Dermis blood vessel endothelial cell (primary cell): ENCODE measurements at regions not wholly inside any gene's neighbourhood (a gene's known extent, or its start where the extent isn't known, plus 50 kb on each side); places are given as distances from the start of the nearest gene placed in this dataset.
A peak's percentile ranks its signal among the peaks of the same experiment; 100 is the strongest.

Source experiments
- DNase-seq: peaks from one replicate; pipeline ENCODE4 v3.0.0; 2010

GRCh38 chr1:209420276-209420675 lies 163.2 kb upstream of the CAMK1G start:
- no peak for DNase-seq

- DNase-seq = no peak
Observed at GRCh38 chr1:209421186-209421585, 162.3 kb upstream of the CAMK1G start.

- DNase-seq = no peak
Observed at GRCh38 chr1:209421978-209422680, 161.4 kb upstream of the CAMK1G start.

GRCh38 chr1:209425959-209426358 lies 157.6 kb upstream of the CAMK1G start:
- DNase-seq = no peak

GRCh38 chr1:209427277-209427676 lies 156.2 kb upstream of the CAMK1G start:
- DNase-seq = no peak

GRCh38 chr1:209427811-209428210 lies 155.7 kb upstream of the CAMK1G start:
- DNase-seq = no peak

GRCh38 chr1:209428241-209428921 lies 155.1 kb upstream of the CAMK1G start:
- no peak for DNase-seq

GRCh38 chr1:209429611-209430010 lies 153.9 kb upstream of the CAMK1G start:
- no peak for DNase-seq

GRCh38 chr1:209430107-209430506 lies 153.4 kb upstream of the CAMK1G start:
- no peak for DNase-seq

GRCh38 chr1:209430821-209431259 lies 152.7 kb upstream of the CAMK1G start:
- no peak for DNase-seq

GRCh38 chr1:209431402-209431801 lies 152.1 kb upstream of the CAMK1G start:
- no peak for DNase-seq

- no peak for DNase-seq
Observed at GRCh38 chr1:209431813-209432442, 151.6 kb upstream of the CAMK1G start.

GRCh38 chr1:209432443-209432825 lies 151.1 kb upstream of the CAMK1G start:
- DNase-seq = no peak

GRCh38 chr1:209433649-209434031 lies 149.9 kb upstream of the CAMK1G start:
- no peak for DNase-seq

GRCh38 chr1:209434066-209434465 lies 149.4 kb upstream of the CAMK1G start:
- DNase-seq = no peak

- no peak for DNase-seq
Observed at GRCh38 chr1:209434631-209435217, 148.8 kb upstream of the CAMK1G start.

- DNase-seq = peak; percentile 67
Observed at GRCh38 chr1:209435654-209436566, 147.6 kb upstream of the CAMK1G start.

GRCh38 chr1:209439828-209440227 lies 143.7 kb upstream of the CAMK1G start:
- no peak for DNase-seq

- DNase-seq = no peak
Observed at GRCh38 chr1:209443361-209443931, 140.1 kb upstream of the CAMK1G start.

GRCh38 chr1:209443975-209444651 lies 139.4 kb upstream of the CAMK1G start:
- no peak for DNase-seq

GRCh38 chr1:209444961-209445360 lies 138.6 kb upstream of the CAMK1G start:
- DNase-seq = no peak

- no peak for DNase-seq
Observed at GRCh38 chr1:209445576-209445975, 137.9 kb upstream of the CAMK1G start.
